ENCODE measurements at regions not wholly inside any gene's neighbourhood (a gene's known extent, or its start where the extent isn't known, plus 50 kb on each side); places are given as distances from the start of the nearest gene placed in this dataset.

DNA sequence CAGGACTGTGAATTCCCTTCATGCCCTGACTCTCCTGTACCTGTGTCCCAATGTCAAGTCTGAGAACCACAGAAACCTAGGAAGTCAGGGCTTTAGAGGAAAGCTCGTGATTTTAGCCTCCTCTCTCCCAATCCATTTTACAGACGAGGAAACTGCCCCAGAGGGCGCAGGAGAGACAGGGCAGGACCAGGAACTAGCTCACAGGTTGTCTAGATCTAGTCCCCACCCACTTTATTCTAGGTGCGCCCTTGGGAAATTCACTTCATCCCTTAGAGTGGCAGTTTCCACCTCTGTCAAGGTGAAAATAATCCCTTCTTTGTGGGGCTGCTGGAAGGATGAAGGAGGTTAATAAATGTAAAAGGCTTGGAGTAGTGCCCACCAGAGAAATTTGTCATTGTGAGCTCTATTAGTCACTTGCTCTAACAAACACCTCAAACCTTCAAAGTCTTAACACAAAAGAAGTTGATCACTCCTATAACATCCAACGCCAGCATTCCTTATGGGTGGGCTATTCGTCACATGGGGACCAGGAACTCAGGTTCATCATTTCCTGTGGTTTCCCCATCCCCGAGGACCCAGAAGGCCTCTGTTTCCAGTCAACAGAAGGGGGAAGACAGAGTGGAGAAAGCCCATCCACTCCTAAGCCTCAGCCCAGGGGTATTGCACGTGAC is 282.3 kb downstream of the XXYLT1 start:
- H3K9me3 ChIP-seq: no peaks in the 10 kb centered on the region
- H3K4me2 ChIP-seq: no peak overlapping the region
- H3K4me1 ChIP-seq: no peaks in the 10 kb centered on the region
- CTCF ChIA-PET: interaction anchor here (0.7 to 1.2 kb wide), 3 partner anchors 13 to 306 kb away, joined by 3 to 4 read pairs (median 3); no protein-coding TSS in a partner anchor
- POLR2A ChIA-PET: no interaction called here
- no peak overlapping the region for H3K4me3 ChIP-seq
- ATAC-seq (no peak; a peak in 1 of 6 replicates), DNase-seq (ENCODE audit: low read depth in 1 of 2, low spot score in 1 of 2) (no peak), FAIRE-seq (no peak)
- no peak overlapping the region for H3K27ac ChIP-seq
- TF ChIP-seq FOSL2 (IDR thresholded peaks at IDR 0.05): no peak
- TF ChIP-seq FOSL2 (CRISPR knock-in tag; IDR thresholded peaks at IDR 0.05): no peak
- no peak for TF ChIP-seq SREBF2 (IDR thresholded peaks at IDR 0.05)
- no peak for TF ChIP-seq ZSCAN20 (CRISPR knock-in tag; IDR thresholded peaks at IDR 0.05)
- no peak for TF ChIP-seq MYC (IDR thresholded peaks at IDR 0.05; ENCODE audit: borderline replicate concordance, low read length)
- no peak for TF ChIP-seq PHF8 (IDR thresholded peaks at IDR 0.05; ENCODE audit: borderline replicate concordance, low read depth)
- TF ChIP-seq KDM5A (IDR thresholded peaks at IDR 0.05): no peak
- no peak for TF ChIP-seq MAZ (IDR thresholded peaks at IDR 0.05; ENCODE audit: borderline replicate concordance, low read depth, low read length)
- TF ChIP-seq, protein P1, sequence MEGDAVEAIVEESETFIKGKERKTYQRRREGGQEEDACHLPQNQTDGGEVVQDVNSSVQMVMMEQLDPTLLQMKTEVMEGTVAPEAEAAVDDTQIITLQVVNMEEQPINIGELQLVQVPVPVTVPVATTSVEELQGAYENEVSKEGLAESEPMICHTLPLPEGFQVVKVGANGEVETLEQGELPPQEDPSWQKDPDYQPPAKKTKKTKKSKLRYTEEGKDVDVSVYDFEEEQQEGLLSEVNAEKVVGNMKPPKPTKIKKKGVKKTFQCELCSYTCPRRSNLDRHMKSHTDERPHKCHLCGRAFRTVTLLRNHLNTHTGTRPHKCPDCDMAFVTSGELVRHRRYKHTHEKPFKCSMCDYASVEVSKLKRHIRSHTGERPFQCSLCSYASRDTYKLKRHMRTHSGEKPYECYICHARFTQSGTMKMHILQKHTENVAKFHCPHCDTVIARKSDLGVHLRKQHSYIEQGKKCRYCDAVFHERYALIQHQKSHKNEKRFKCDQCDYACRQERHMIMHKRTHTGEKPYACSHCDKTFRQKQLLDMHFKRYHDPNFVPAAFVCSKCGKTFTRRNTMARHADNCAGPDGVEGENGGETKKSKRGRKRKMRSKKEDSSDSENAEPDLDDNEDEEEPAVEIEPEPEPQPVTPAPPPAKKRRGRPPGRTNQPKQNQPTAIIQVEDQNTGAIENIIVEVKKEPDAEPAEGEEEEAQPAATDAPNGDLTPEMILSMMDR (IDR thresholded peaks at IDR 0.05): no peak
- TF ChIP-seq, protein P2, sequence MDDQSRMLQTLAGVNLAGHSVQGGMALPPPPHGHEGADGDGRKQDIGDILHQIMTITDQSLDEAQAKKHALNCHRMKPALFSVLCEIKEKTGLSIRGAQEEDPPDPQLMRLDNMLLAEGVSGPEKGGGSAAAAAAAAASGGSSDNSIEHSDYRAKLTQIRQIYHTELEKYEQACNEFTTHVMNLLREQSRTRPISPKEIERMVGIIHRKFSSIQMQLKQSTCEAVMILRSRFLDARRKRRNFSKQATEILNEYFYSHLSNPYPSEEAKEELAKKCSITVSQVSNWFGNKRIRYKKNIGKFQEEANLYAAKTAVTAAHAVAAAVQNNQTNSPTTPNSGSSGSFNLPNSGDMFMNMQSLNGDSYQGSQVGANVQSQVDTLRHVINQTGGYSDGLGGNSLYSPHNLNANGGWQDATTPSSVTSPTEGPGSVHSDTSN (IDR thresholded peaks at IDR 0.05): no peak
- no peak for TF ChIP-seq ZFP36 (IDR thresholded peaks at IDR 0.05; ENCODE audit: borderline replicate concordance, partially characterized antibody)
- TF ChIP-seq GATA3 (IDR thresholded peaks at IDR 0.05; ENCODE audit: borderline replicate concordance): no peak
- 52% methylated on average over 8 of the region's 8 CpGs for WGBS (ENCODE audit: missing lambda C conversion rate)

DNA sequence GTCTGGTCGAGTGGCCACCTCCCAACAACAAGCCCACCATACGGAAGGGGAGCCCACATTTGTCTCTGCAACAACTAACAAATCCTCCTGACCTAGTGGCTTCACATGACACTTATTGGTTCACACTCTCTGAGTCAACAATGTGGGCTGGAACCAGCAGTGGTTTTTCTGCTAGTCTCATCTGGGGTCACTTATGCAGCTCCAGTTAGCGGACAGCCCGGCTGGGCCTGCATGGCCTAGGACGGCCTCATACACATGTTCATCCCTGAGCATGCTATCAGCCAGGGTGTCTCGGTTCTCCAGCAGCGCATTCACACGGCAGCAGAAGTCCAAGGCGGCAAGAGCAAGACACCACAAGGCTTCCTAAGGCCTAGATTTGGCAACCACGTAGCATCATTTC is 281.7 kb downstream of the XXYLT1 start:
- H3K4me1 ChIP-seq: no peaks in the 10 kb centered on the region
- DNase-seq (ENCODE audit: low read depth in 1 of 2, low spot score in 1 of 2) (no peak), ATAC-seq (no peak), FAIRE-seq (no peak)
- 91% methylated on average over 5 of the region's 10 CpGs for WGBS (ENCODE audit: missing lambda C conversion rate)
- no peak overlapping the region for H3K27ac ChIP-seq
- H3K4me3 ChIP-seq: no peak overlapping the region
- TF ChIP-seq KDM5A (IDR thresholded peaks at IDR 0.05) (no peak), MAZ (IDR thresholded peaks at IDR 0.05; ENCODE audit: borderline replicate concordance, low read depth, low read length) (no peak), SREBF2 (IDR thresholded peaks at IDR 0.05) (no peak), MYC (IDR thresholded peaks at IDR 0.05; ENCODE audit: borderline replicate concordance, low read length) (no peak), NPAS2 (CRISPR knock-in tag; IDR thresholded peaks at IDR 0.05; ENCODE audit: borderline replicate concordance) (no peak), EHF (CRISPR knock-in tag; IDR thresholded peaks at IDR 0.05) (no peak), CHD4 (IDR thresholded peaks at IDR 0.05; ENCODE audit: borderline replicate concordance) (no peak), MAFK (IDR thresholded peaks at IDR 0.05; ENCODE audit: partially characterized antibody) (no peak), JUN (IDR thresholded peaks at IDR 0.05) (no peak), RFX5 (IDR thresholded peaks at IDR 0.05) (no peak), RCOR1 (IDR thresholded peaks at IDR 0.05; ENCODE audit: low read depth, low read length) (no peak), CBX2 (IDR thresholded peaks at IDR 0.05; ENCODE audit: borderline replicate concordance, low read depth) (no peak)
- TF ChIP-seq, protein P3, sequence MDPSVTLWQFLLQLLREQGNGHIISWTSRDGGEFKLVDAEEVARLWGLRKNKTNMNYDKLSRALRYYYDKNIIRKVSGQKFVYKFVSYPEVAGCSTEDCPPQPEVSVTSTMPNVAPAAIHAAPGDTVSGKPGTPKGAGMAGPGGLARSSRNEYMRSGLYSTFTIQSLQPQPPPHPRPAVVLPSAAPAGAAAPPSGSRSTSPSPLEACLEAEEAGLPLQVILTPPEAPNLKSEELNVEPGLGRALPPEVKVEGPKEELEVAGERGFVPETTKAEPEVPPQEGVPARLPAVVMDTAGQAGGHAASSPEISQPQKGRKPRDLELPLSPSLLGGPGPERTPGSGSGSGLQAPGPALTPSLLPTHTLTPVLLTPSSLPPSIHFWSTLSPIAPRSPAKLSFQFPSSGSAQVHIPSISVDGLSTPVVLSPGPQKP (IDR thresholded peaks at IDR 0.05; ENCODE audit: low read depth, low read length): no peak
- no peaks in the 10 kb centered on the region for H3K9me3 ChIP-seq
- no peak overlapping the region for H3K4me2 ChIP-seq
- ChIA-PET POLR2A (no interaction called here), CTCF (interaction anchor here (0.7 kb wide), 1 partner anchor 270 kb away, joined by 3 read pairs; no protein-coding TSS in a partner anchor)

All from A549 (cell line).